IMR-90 (cell line): ENCODE measurements at regions not wholly inside any gene's neighbourhood (a gene's known extent, or its start where the extent isn't known, plus 50 kb on each side); places are given as distances from the start of the nearest gene placed in this dataset.

ENCODE experiments used
- ATAC-seq: fragments of 200-7000 bp; cut with Tn5 transposase; 2 replicates; pipeline ENCODE4 v1.9.1; 2020; ENCODE audit warnings: low read depth, mild to moderate bottlenecking, moderate library complexity
- BruUV-seq: library from RNA; stranded (reverse); fragments of 400-500 nt; replicated peaks from 2 replicates; lab custom pipeline; 2021; lab: Mats Ljungman, UMichigan
- CTCF ChIA-PET: fragments of 300-600 bp; formaldehyde crosslinking; extraction: SDS; loops from one replicate; lab custom pipeline; 2021; ENCODE audit warnings: antibody characterized with exemption; lab: Yijun Ruan, JAX
- POLR2A ChIA-PET: fragments of 300-600 bp; sonication (Branson Sonifier 250); formaldehyde crosslinking; loops from one replicate; lab custom pipeline; 2022; ENCODE audit warnings: antibody characterized with exemption; ENCODE audit not compliant: unreplicated experiment; lab: Charles Lee
- DNase-seq: peaks from one replicate; pipeline ENCODE4 v3.0.0; 2013
- H2AFZ ChIP-seq: replicated peaks from 2 replicates; pipeline ENCODE3; 2013; ENCODE audit warnings: low read length, mild to moderate bottlenecking; ENCODE audit not compliant: poor library complexity
- H2AK5ac ChIP-seq: 2 replicates; pipeline ENCODE4 v1.6.1; 2013; ENCODE audit warnings: low read depth, low read length, inconsistent platforms
- H2AK9ac ChIP-seq: replicated peaks from 2 replicates; pipeline ENCODE3; 2013; ENCODE audit warnings: mild to moderate bottlenecking, low read depth, low read length, moderate library complexity; ENCODE audit not compliant: poor library complexity
- H2BK120ac ChIP-seq: 2 replicates; pipeline ENCODE4 v1.6.1; 2013; ENCODE audit warnings: low read depth, low read length, inconsistent platforms
- H2BK15ac ChIP-seq: 3 replicates; pipeline ENCODE4 v1.6.1; 2013; ENCODE audit warnings: low read depth, low read length, inconsistent platforms
- H2BK20ac ChIP-seq: 2 replicates; pipeline ENCODE4 v1.6.1; 2013; ENCODE audit warnings: low read depth, mild to moderate bottlenecking, inconsistent platforms, low read length, moderate library complexity
- H2BK5ac ChIP-seq: 2 replicates; pipeline ENCODE4 v1.6.1; 2013; ENCODE audit warnings: mild to moderate bottlenecking, low read depth, low read length, inconsistent platforms; ENCODE audit not compliant: poor library complexity, severe bottlenecking
- H3K14ac ChIP-seq: replicated peaks from 2 replicates; pipeline ENCODE4 v1.6.1; 2013; ENCODE audit warnings: low read depth, low read length, inconsistent platforms
- H3K18ac ChIP-seq: 2 replicates; pipeline ENCODE4 v1.6.1; 2013; ENCODE audit warnings: low read depth, low read length, control low read depth
- H3K23ac ChIP-seq: 2 replicates; pipeline ENCODE4 v1.6.1; 2013; ENCODE audit warnings: low read depth, low read length, inconsistent platforms
- H3K27ac ChIP-seq: 2 replicates; pipeline ENCODE4 v1.5.1; 2013; ENCODE audit warnings: mild to moderate bottlenecking, control low read depth, low read length; ENCODE audit not compliant: insufficient read depth
- H3K27me3 ChIP-seq: 2 replicates; pipeline ENCODE4 v1.6.1; 2013; ENCODE audit warnings: low read length; ENCODE audit not compliant: control insufficient read depth, insufficient read depth
- H3K36me3 ChIP-seq: 2 replicates; pipeline ENCODE4 v1.6.1; 2013; ENCODE audit warnings: low read length, mixed read lengths; ENCODE audit not compliant: control insufficient read depth, insufficient read depth
- H3K4ac ChIP-seq: 2 replicates; pipeline ENCODE4 v1.6.1; 2013; ENCODE audit warnings: low read depth, low read length, inconsistent platforms
- H3K4me1 ChIP-seq: 2 replicates; pipeline ENCODE4 v1.6.1; 2013; ENCODE audit warnings: low read length, mixed read lengths; ENCODE audit not compliant: control insufficient read depth, insufficient read depth
- H3K4me2 ChIP-seq: 2 replicates; pipeline ENCODE4 v1.6.1; 2013; ENCODE audit warnings: low read depth, mild to moderate bottlenecking, control low read depth, low read length, moderate library complexity
- H3K4me3 ChIP-seq: 2 replicates; pipeline ENCODE4 v1.5.1; 2013; ENCODE audit warnings: low read depth, mild to moderate bottlenecking, control low read depth, low read length, moderate library complexity; ENCODE audit not compliant: insufficient read depth
- H3K56ac ChIP-seq: 2 replicates; pipeline ENCODE4 v1.6.1; 2013; ENCODE audit warnings: low read length, inconsistent platforms; ENCODE audit not compliant: insufficient read depth; ENCODE audit errors: extremely low read depth
- H3K79me1 ChIP-seq, 2 experiments: 2 replicates each; pipeline ENCODE4 v1.6.1; 2013; ENCODE audit warnings: low read length in 2 of 2, inconsistent platforms in 1 of 2, low read depth in 1 of 2
- H3K9ac ChIP-seq: 2 replicates; pipeline ENCODE4 v1.6.1; 2013; ENCODE audit warnings: low read depth, low read length, control low read depth
- H3K9me1 ChIP-seq: 2 replicates; pipeline ENCODE4 v1.6.1; 2013; ENCODE audit warnings: low read length, inconsistent platforms; ENCODE audit not compliant: insufficient read depth
- H3K9me3 ChIP-seq: 2 replicates; pipeline ENCODE4 v1.6.1; 2013; ENCODE audit warnings: low read length; ENCODE audit not compliant: control insufficient read depth, insufficient read depth
- H4K20me1 ChIP-seq: 2 replicates; pipeline ENCODE4 v1.6.1; 2013; ENCODE audit warnings: low read length, inconsistent platforms; ENCODE audit not compliant: insufficient read depth
- H4K5ac ChIP-seq: 2 replicates; pipeline ENCODE4 v1.6.1; 2013; ENCODE audit warnings: mild to moderate bottlenecking, low read depth, low read length, control low read depth
- H4K8ac ChIP-seq, 2 experiments: 2 replicates each; pipeline ENCODE4 v1.6.1; 2013; ENCODE audit warnings: low read depth in 2 of 2, low read length in 2 of 2, control low read depth in 1 of 2, inconsistent platforms in 1 of 2
- H4K91ac ChIP-seq: 2 replicates; pipeline ENCODE4 v1.6.1; 2013; ENCODE audit warnings: low read depth, low read length, inconsistent platforms; ENCODE audit not compliant: insufficient read depth
- BHLHE40 ChIP-seq: fragments of 150-350 bp; IDR thresholded peaks from 2 replicates; pipeline ENCODE4 v1.6.1; 2016; ENCODE audit warnings: mild to moderate bottlenecking, low read depth, low read length
- CEBPB ChIP-seq: IDR thresholded peaks from 2 replicates; pipeline ENCODE4 v1.6.1; 2012; ENCODE audit warnings: low read depth, low read length, improper control_type of control experiment
- CHD1 ChIP-seq: IDR thresholded peaks from 2 replicates; pipeline ENCODE4 v1.6.1; 2012; ENCODE audit warnings: low read depth, low read length, improper control_type of control experiment
- CTCF ChIP-seq: conservative IDR thresholded peaks from 2 replicates; pipeline ENCODE4 v1.5.1; 2012; ENCODE audit warnings: mild to moderate bottlenecking, low read depth, low read length, improper control_type of control experiment
- ELK1 ChIP-seq: fragments of 150-350 bp; IDR thresholded peaks from 2 replicates; pipeline ENCODE4 v1.6.1; 2016; ENCODE audit warnings: low read depth, mild to moderate bottlenecking, low read length, moderate library complexity, borderline replicate concordance
- FOS ChIP-seq: fragments of 150-350 bp; IDR thresholded peaks from 2 replicates; pipeline ENCODE4 v1.6.1; 2016; ENCODE audit warnings: low read depth, low read length
- MXI1 ChIP-seq: IDR thresholded peaks from 2 replicates; pipeline ENCODE4 v1.6.1; 2012; ENCODE audit warnings: low read depth, mild to moderate bottlenecking, low read length, moderate library complexity, borderline replicate concordance
- POLR2A ChIP-seq: IDR thresholded peaks from 2 replicates; pipeline ENCODE4 v1.6.1; 2012; ENCODE audit warnings: mild to moderate bottlenecking, low read depth, low read length
- RAD21 ChIP-seq: IDR thresholded peaks from 2 replicates; pipeline ENCODE4 v1.6.1; 2012; ENCODE audit warnings: low read length, improper control_type of control experiment
- SMC3 ChIP-seq: fragments of 150-350 bp; IDR thresholded peaks from 2 replicates; pipeline ENCODE4 v1.6.1; 2016; ENCODE audit warnings: low read depth, mild to moderate bottlenecking, antibody characterized with exemption, low read length, moderate library complexity
- WGBS, 2 experiments: methylation state at CpG; one replicate each; pipeline versions ENCODE4 v1.1.5 to v1.1.7; 2013; ENCODE audit warnings: missing lambda C conversion rate in 2 of 2; ENCODE audit not compliant: insufficient read length in 1 of 2; ENCODE audit errors: extremely low coverage in 2 of 2; 5-methylcytosine and 5-hydroxymethylcytosine counted together
- dilution Hi-C: fragments of 300-500 bp; cut with HindIII; formaldehyde crosslinking; loops from one replicate; pipeline ENCODE4 v1.14.3; 2018; ENCODE audit warnings: low sequenced_read_pairs; ENCODE audit not compliant: unreplicated experiment
- in situ Hi-C: fragments of 300-500 bp; cut with MboI; formaldehyde crosslinking; loops from 3 replicates; pipeline ENCODE4 v1.14.3; 2019; ENCODE audit warnings: low sequenced_read_pairs, inconsistent platforms, mixed read lengths
- intact Hi-C: fragments of 100-400 bp; cut with micrococcal nuclease; formaldehyde crosslinking; loops from 2 replicates; pipeline ENCODE4 v1.10.0; 2022

GRCh38 chr4:25592736-25593135 lies 62.9 kb upstream of the SLC34A2 start:
- H3K9me3 ChIP-seq = peaks cover 3% of the 10 kb centered on the region; the same call in 1 of the 2 replicates
- H3K4ac ChIP-seq = no peak overlapping the region
- H3K9ac ChIP-seq = no peak overlapping the region
- no peak overlapping the region for H2AFZ ChIP-seq
- H3K27me3 ChIP-seq = no peaks in the 10 kb centered on the region; the same call in none of the 2 replicates
- no peak overlapping the region for H4K8ac ChIP-seq
- no peak overlapping the region for H2BK20ac ChIP-seq
- H3K79me1 ChIP-seq = no peaks in the 10 kb centered on the region
- no peak overlapping the region for H3K4me2 ChIP-seq
- no peak overlapping the region for H3K18ac ChIP-seq
- H3K56ac ChIP-seq = no peak overlapping the region
- H2AK9ac ChIP-seq = no peak overlapping the region
- intact Hi-C loops (no loop called here), in situ Hi-C loops (no loop called here), dilution Hi-C loops (no loop called here)
- H2BK120ac ChIP-seq = no peak overlapping the region
- H3K36me3 ChIP-seq = no peaks in the 10 kb centered on the region
- no peak overlapping the region for H2BK5ac ChIP-seq
- POLR2A ChIA-PET = no interaction called here
- CTCF ChIA-PET = no interaction called here
- no peaks in the 10 kb centered on the region for H3K9me1 ChIP-seq
- no peak overlapping the region for H2AK5ac ChIP-seq
- DNase-seq = no peak
- no peak overlapping the region for H4K91ac ChIP-seq
- BruUV-seq = no TSS peak
- no peaks in the 10 kb centered on the region for H4K20me1 ChIP-seq
- no CpG with 5 or more reads among the region's 5 CpGs for WGBS, 2 experiments
- H3K4me3 ChIP-seq = no peak overlapping the region
- no peak for TF ChIP-seq CTCF
- no peak for TF ChIP-seq MXI1
- no peak for TF ChIP-seq BHLHE40
- no peak for TF ChIP-seq FOS
- no peak for TF ChIP-seq RAD21
- TF ChIP-seq CHD1 = no peak
- TF ChIP-seq POLR2A = no peak
- TF ChIP-seq ELK1 = no peak
- TF ChIP-seq SMC3 = no peak
- TF ChIP-seq CEBPB = no peak
- H3K23ac ChIP-seq = no peak overlapping the region
- no peaks in the 10 kb centered on the region for H3K4me1 ChIP-seq
- ATAC-seq = no peak
- H4K5ac ChIP-seq = no peak overlapping the region
- no peak overlapping the region for H3K14ac ChIP-seq
- H3K27ac ChIP-seq = no peak overlapping the region
- H2BK15ac ChIP-seq = no peak overlapping the region
